ENCODE measurements at regions not wholly inside any gene's neighbourhood (a gene's known extent, or its start where the extent isn't known, plus 50 kb on each side); places are given as distances from the start of the nearest gene placed in this dataset.
"Not testable (repeated sequence)": the region's sequence is repeated elsewhere in the genome, so short reads cannot be mapped to it uniquely, and the experiment has no call there.

GRCh38 chr13:70527599-70527998, 419.3 kb upstream of the KLHL1 start:
- TF ChIP-seq CTCF (IDR thresholded peaks at IDR 0.05; ENCODE audit: extremely low read depth, missing control alignments): no peak
- DNase-seq (ENCODE audit: low spot score): no peak

GRCh38 chr13:70523622-70524021, 415.4 kb upstream of the KLHL1 start:
- no peak for DNase-seq (ENCODE audit: low spot score)
- no peak for TF ChIP-seq CTCF (IDR thresholded peaks at IDR 0.05; ENCODE audit: extremely low read depth, missing control alignments)

- TF ChIP-seq CTCF (IDR thresholded peaks at IDR 0.05; ENCODE audit: extremely low read depth, missing control alignments): no peak
- DNase-seq (ENCODE audit: low spot score): no peak
Observed at GRCh38 chr13:70520275-70521036, 412.2 kb upstream of the KLHL1 start.

- no peak for DNase-seq (ENCODE audit: low spot score)
- no peak for TF ChIP-seq CTCF (IDR thresholded peaks at IDR 0.05; ENCODE audit: extremely low read depth, missing control alignments)
Observed at GRCh38 chr13:70518081-70518480, 409.8 kb upstream of the KLHL1 start.

GRCh38 chr13:70516226-70516625, 408.0 kb upstream of the KLHL1 start:
- TF ChIP-seq CTCF (IDR thresholded peaks at IDR 0.05; ENCODE audit: extremely low read depth, missing control alignments): no peak
- DNase-seq (ENCODE audit: low spot score): no peak

GRCh38 chr13:70511861-70512417, 403.7 kb upstream of the KLHL1 start:
- DNase-seq (ENCODE audit: low spot score): not testable (repeated sequence)

GRCh38 chr13:70505809-70506208, 397.6 kb upstream of the KLHL1 start:
- TF ChIP-seq CTCF (IDR thresholded peaks at IDR 0.05; ENCODE audit: extremely low read depth, missing control alignments): no peak

GRCh38 chr13:70502944-70503343, 394.7 kb upstream of the KLHL1 start:
- DNase-seq (ENCODE audit: low spot score): no peak
- TF ChIP-seq CTCF (IDR thresholded peaks at IDR 0.05; ENCODE audit: extremely low read depth, missing control alignments): no peak

More at GRCh38 chr13:70505809-70506208, 397.6 kb upstream of the KLHL1 start:
- DNase-seq (ENCODE audit: low spot score): no peak
